Inflammatory macrophage treated with lipopolysaccharide for 1 hour (primary cell): ENCODE measurements at regions not wholly inside any gene's neighbourhood (a gene's known extent, or its start where the extent isn't known, plus 50 kb on each side); places are given as distances from the start of the nearest gene placed in this dataset.
"Not testable (repeated sequence)": the region's sequence is repeated elsewhere in the genome, so short reads cannot be mapped to it uniquely, and the experiment has no call there.

Experiments
- DNase-seq, 2 donors: peaks; one replicate each; pipeline ENCODE4 v3.0.0-alpha.2; 2020 to 2022

- no peak for DNase-seq
Measured at GRCh38 chr5:42252306-42252705, 170.9 kb upstream of the GHR start.

DNA sequence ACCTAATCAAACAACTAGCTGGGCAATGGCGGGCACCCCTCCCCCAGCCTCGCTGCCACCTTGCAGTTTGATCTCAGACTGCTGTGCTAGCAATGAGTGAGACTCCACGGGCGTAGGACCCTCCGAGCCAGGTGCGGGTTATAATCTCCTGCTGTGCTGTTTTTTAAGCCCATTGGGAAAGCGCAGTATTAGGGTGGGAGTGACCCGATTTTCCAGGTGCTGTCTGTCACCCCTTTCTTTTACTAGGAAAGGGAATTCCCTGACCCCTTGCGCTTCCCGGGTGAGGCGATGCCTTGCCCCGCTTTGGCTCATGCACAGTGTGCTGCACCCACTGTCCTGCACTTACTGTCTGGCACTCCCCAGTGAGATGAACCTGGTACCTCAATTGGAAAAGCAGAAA is 163.3 kb upstream of the GHR start:
- not testable (repeated sequence) for DNase-seq

- no peak for DNase-seq
Measured at GRCh38 chr5:42267091-42267490, 156.1 kb upstream of the GHR start.

DNA sequence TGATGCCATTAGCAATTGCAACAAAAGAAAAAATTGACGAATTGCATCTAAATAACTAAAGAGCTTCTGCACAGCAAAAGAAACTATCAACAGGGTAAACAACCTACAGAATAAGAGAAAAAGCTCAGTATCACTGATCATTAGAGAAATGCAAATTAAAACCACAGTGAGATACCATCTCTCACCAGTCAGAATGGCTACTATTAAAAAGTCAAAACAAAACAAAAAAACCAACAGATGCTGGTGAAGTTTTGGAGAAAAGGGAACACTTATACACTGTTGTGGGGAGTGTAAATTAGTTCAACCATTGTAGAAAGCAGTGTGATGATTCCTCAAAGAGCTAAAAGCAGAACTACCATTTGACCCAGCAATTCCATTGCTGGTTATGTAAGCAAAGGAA is 155.1 kb upstream of the GHR start:
- DNase-seq: not testable (repeated sequence)

DNA sequence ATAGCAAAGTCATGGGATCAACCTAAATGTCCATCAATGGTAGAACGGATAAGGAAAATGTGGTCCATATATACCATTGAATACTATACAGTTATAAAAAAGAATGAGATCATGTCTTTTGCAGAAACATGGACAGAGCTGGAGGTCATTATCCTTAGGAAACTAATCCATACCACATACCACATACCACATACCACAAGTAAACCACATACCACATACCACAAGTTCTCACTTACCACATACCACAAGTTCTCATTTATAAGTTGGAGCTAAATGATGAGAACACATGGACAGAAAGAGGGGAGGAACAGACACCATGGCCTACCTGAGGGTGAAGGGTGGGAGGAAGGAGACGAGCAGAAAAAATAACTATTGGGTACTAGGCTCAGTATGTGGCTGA is 154.6 kb upstream of the GHR start:
- no peak for DNase-seq

GRCh38 chr5:42270771-42271170 is 152.5 kb upstream of the GHR start:
- no peak for DNase-seq

DNA sequence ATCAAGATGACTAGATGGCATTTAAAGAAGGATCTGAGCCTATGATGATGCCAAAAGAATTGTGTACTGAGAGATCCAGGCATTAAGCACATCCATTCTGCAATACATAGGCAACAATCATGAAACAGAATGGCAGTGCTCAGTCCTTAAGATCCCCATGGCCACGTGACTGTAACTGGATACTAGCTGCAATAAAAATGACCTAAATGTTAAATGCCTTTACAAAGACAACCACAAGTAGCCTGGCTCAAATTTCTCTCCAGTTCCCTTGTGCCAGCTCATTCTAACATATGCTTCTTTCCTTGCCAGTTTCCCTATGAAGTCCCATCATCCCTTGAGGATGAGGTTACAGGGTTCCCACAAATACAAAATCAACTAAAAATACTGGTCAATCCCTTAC is 148.3 kb upstream of the GHR start:
- DNase-seq: no peak

DNA sequence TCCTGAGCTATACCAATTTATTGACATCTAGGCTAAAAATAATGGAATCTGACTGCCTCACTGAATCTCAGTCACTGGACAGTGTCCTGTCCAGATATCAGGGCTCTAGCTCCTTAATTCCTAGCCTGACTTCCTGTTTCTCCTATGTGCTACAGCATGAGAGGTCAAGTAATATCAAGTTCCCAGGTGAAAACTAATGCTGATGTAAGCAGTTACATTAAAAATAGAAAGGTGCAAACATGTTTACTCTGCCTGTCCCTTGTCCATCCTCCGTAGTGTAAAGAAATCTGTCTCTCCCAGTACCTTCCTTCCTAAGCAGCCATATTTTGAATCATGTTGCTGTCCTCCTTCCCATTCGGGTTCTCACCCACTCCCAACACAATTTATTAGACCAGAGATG is 145.9 kb upstream of the GHR start:
- DNase-seq: no peak

DNA sequence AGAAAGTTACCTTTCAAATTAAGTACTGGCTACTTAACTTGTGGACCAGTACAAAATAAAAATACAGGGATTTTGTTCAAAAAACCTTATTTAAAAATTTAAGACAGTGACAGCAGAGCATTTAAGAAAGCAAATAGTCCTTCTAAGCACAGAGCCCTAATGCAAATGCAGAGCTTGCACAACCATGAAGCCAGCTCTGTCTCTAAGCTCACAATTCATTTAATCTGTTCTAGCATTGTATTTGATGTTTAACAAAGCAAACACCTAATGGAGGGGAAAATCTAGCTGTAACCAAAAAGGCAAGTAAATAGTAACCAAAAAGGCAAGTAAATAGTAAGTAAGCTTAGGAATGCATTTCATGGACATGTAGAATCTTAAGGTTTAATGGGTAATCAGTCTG is 138.7 kb upstream of the GHR start:
- DNase-seq: no peak

- no peak for DNase-seq
Measured at GRCh38 chr5:42285230-42285629, 138.0 kb upstream of the GHR start.

- DNase-seq: no peak
Measured at GRCh38 chr5:42300496-42300895, 122.7 kb upstream of the GHR start.

DNA sequence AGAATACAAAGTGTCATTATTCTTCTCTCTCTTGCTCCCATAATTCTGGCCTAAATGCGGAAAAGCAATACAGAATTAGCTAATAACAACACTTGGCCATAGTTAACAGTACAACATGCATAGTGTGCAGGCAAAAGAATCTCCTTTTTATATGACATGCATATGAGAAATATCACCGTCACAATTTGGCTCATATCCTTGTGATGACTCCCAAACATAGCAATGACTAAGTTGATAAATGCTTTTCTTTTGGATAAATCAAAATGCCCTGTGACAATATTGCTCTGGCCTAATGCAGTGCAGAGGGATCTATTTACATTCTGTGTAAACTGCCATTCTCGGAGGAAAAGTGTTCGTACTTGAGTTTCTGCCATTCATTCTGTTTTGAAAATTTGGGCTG is 121.9 kb upstream of the GHR start:
- DNase-seq: no peak

DNA sequence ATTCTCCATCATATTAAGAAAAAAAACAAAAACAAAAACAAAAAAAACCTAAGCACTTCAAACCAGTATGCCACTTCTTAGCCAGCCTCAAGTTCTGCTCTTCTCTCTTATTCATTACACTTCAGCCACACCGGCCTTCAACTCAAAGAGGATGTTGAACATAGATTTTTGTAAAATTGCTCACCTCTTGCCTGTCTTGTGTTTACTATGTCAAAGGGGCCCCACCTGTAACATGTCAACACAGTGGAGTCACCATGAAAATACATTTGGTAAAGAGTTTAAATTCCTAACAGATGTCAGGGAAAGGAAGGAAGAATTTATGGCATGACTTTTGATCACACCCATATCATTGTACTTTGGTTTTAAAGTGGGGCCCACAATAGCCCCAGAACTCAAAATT is 121.1 kb upstream of the GHR start:
- DNase-seq: no peak

DNA sequence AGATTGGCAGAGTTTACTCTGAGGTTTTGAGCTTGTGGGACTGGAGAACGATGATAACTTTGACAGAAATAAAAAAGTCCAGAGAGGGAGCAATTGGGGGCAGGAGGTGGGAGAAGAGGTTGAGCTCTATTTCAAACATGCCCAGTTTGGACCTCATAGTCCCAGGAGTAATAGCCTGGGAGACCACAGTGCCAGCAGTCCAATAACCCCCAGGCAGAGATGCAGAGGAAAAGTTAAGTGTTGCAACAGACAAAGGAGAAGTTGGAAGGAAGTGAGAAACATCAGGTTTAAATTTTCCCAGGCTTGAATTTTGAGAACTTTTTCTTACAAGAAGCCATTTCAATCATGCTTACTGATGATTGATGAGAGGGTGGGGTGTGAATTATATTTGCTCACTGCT is 117.0 kb upstream of the GHR start:
- DNase-seq: no peak

DNA sequence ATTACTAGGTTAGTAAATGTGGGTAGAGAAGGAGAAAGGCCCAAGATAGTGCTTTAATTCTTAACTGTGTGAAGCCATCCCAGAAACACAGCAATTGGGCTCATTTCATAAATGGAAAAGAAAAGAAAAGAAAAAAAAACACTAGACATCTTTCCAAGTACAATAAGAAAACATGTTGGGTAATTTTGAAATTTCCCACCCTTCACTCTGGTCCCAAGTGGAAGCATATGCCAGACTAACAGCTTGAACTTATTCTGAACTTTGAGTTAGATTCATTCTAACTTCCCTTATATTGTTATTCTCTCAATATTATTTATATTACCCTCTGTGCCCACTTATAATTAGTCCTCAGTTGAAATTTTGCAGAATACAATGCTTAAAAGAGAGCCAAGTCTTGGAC is 113.4 kb upstream of the GHR start:
- no peak for DNase-seq

GRCh38 chr5:42315214-42315613 is 108.0 kb upstream of the GHR start:
- no peak for DNase-seq

DNA sequence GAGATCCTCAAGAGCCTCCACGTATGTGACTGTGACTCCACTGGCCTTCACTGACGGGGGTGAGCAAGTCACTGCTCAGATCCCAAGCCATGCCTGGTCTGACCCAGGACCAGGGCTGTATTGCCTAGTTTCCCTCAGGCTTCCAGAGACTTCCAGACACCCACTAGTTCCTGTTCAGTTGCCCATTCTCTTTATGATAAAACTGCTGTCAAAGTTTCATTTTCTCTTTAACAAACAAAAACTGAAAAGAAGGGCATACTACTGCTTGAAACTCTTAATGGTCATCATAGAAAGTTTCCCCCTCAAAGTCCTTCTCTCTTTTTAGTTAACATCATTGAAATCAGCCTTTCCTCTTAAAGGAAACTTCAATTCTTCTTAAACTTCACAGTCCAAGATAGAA is 105.7 kb upstream of the GHR start:
- no peak for DNase-seq

DNA sequence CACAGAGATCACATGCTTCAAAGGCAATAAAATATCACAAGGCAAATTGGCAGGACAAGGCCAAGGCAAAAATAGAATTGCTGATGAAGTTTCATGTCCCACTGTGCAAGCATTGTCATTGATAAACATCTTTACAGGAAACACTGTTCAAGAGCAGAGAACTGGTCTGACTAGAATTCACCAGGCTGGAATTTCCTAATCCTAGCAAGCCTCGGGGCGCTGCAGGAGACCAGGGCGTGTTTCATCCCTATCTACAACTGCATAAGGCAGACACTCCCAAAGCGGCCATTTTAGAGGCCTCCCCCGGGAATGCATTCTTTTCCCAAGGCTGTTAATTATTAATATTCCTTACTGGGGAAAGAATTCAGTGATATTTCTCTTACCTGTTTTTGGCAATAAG is 103.7 kb upstream of the GHR start:
- DNase-seq: not testable (repeated sequence)

GRCh38 chr5:42321785-42322184 is 101.5 kb upstream of the GHR start:
- no peak for DNase-seq

DNA sequence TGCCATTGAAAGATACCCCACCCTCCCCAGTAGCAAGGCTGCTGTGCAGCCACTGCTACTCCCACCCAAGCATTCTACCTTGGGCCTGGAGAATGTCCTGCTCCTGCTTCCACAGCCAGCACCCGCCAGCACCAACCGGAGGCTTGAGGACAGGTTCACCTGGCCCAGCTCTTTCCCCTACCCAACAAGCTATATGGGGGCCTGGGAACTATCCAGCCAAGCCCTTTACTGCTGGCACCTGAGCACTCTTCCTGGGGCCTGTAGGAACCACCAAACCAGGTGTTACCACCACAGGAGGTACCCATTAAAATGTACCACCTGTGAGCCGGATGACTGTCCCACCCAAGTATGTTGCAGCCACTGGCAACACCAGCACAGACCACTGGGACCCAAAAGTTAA is 86.1 kb upstream of the GHR start:
- no peak for DNase-seq

GRCh38 chr5:42337607-42338006 is 85.6 kb upstream of the GHR start:
- no peak for DNase-seq

DNA sequence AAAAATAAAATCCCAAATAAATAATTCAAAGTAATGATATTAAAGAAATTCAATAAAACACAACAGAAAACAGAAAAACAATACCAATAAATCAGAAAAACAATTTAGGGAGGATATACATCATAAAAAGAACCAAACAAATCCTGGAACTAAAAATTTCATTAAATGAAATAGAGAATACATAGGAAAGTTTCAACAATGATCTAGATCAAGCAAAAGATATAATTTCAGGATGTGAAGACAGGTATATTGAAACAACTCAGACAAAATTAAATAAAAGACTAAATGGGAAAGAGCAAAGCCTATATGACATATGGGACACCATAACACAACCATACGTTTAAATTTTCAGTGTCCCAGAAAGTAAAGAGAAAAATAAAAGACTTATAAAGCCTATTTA is 85.1 kb upstream of the GHR start:
- no peak for DNase-seq

DNA sequence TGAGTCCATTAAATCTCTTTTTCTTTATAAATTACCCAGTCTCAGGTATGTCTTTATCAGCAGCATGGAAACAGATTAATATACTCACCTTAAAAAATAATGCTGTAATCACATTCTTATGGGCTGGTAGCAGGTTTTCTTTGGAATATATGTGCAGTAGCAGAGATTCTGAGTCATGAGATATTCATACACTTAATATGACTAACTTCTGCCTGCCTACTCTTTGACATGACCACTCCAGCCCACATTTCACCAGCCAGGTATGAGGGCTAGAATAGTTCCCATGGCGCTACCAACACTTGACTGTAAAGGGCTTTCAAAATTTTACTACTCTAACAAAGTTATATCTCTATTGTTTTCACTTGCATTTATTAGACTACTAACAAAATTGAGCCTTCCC is 74.1 kb upstream of the GHR start:
- DNase-seq: no peak

DNA sequence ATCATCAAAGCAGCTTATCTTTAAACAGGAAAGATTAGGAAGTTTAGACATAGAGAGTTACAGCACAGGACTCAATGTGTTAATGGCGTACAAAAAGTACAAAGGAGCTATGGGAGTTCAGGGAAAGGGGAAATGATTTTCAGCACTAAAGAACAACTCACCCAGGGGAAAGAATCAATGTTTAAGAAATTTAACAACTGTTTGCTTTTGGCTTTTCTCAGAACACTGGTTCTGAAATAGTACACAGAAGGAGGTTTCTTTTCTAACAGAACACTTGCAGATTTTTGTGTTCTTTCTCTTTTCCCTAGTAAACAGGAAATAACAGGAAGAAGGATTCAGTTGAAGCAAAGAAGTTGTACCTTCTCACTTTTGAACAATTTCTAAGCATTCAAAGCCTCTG is 71.3 kb upstream of the GHR start:
- no peak for DNase-seq

DNA sequence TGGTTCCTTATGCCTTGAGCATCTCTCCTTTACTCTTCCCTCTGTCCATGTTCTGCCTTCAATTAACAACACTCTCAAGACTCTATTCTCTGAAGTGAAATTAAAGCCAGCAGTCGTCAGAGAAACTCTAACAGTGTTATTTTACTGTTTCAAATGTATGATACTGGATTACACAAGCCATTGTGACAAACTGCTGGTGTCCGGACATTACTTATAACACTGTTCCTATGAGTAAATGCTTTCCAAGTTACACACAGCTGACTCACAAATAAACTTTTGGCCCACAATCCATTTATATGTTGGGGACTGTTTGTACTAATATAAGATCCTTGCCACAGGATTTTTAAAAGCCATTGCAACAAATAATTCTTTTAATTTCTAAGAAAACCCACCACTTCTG is 63.2 kb upstream of the GHR start:
- no peak for DNase-seq

GRCh38 chr5:42360616-42361314 is 62.5 kb upstream of the GHR start:
- DNase-seq: no peak
